AG08396 (cell line): ENCODE measurements at regions not wholly inside any gene's neighbourhood (a gene's known extent, or its start where the extent isn't known, plus 50 kb on each side); places are given as distances from the start of the nearest gene placed in this dataset.
"Not testable (repeated sequence)": the region's sequence is repeated elsewhere in the genome, so short reads cannot be mapped to it uniquely, and the experiment has no call there.

Experiments
- DNase-seq: peaks from one replicate; pipeline ENCODE4 v3.0.0; 2012; ENCODE audit warnings: low spot score, mixed read lengths

GRCh38 chr6:11409371-11409770, 128.2 kb upstream of the TMEM170B start:
- no peak for DNase-seq

- no peak for DNase-seq
Observed at GRCh38 chr6:11407414-11407813, 130.1 kb upstream of the TMEM170B start.

GRCh38 chr6:11404838-11405237, 132.7 kb upstream of the TMEM170B start:
- DNase-seq: no peak

DNA sequence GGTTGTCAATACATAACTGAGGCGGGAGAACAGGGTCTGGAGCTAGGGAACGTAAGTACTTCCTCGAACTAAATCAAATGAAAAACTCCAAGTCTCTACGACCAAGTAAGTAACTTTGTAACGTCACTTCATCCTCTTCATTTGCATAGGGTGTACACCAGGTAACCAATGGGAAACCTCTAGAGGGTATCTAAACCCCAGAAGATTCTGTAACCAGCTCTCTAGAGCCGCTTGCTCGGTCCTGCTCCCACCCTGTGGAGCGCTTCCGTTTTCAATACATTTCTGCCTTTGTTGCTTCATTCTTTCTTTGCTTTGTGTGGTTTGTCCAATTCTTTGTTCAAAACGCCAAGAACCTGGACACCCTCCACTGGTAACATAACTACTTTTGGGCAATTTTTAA, 133.5 kb upstream of the TMEM170B start:
- DNase-seq: no peak

DNA sequence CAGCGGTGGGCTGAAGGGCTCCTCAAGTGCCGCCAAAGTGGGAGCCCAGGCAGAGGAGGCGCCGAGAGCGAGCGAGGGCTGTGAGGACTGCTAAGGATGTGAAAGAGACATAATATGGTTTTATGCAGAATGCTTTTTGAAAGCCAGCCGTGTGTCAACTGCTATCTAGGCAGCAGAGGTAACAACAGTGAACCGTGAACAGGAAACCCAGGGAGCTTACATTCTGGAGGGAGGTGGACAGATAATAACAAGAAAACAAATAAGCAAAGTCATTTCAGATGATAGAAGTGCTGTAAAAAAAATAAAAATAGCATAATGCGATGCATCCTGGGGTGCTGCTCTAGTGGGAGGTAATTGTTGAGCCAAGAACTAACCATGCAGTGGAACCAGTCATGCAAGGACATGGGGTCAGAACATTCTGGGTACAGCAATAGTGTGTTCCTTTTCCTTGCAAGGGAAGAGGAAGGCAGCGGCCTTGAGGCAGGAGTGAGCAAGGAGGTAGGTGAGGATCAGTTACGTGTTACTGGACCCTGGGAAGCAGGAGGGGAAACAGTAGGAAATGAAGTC, 134.4 kb upstream of the TMEM170B start:
- no peak for DNase-seq

GRCh38 chr6:11402581-11402980, 135.0 kb upstream of the TMEM170B start:
- DNase-seq: not testable (repeated sequence)

GRCh38 chr6:11401954-11402353, 135.6 kb upstream of the TMEM170B start:
- not testable (repeated sequence) for DNase-seq

DNA sequence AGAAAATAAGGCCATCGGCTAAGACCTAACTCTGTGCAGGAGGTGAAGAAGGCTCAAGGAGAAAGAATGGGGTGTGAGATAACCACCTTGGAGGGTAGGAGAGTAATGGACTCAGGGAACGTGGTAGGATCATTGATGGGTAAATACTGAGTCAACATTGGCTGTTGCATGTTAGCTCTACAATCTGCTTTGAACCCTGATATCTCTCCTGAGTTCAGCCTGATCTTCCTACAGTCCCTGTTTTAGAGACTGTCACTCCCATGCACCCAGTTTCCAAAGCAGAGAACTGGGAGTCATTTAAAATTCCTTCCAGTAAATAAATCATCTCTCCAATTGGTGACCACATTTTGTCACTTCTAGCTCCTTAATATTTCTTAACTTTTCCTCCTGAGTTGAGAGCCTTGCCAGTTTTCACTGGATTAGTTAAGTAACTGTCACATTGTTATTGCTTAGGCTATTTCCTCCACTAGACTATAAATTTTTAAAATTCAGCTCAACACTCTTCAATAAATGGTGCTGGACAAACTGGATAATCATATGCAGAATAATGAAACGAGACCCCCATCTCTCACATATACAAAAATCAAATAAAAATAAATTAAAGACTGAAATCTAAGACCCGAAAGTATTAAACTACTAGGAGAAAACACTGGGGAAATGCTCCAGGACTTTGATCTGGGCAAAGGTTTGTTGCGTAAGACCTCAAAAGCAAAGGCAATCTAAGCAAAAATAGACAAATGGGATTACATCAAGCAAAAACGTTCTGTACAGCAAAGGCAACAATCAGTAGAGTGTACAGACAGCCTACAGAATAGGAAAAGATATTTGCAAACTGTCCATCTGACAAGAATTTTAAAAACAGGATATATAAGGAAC, 138.9 kb upstream of the TMEM170B start:
- DNase-seq: no peak

DNA sequence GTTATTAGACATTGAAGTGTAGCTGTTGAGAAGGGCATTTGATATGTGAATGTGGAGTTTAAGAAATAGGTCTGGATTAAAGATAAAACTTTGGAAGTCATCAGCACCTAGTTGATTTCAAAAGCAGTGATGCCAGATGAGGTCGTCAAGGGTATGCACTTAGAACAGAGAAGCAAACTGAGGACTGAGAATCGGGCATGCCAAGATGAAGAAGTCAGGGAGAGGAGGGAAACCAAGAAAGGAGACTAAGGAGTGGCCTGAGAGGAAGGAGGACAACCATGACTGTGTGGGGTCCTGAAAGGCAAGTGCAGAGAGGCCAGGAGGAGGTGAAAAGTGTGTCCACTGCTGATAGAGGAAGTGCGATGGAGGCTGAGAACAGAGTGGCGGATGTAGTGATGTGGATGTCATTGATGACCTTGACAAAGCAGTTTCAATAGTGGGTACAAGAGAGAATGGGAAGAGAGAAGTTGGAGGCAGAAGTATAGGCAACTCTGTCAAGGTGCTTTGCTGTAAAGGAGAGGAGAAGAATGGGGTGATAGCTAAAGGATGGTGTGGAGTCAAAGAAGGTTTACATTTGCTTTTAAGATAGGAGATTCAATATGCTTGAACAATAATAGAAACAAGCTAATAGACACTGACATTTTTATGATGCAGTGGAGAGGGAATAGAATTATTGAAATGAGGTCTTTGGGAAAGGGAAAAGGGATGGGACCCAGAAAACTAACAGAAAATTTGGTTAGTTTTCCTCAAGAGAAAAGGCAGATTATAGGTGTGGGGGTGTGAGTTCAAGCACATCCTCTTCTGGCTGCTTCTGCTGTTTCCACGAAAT, 139.7 kb upstream of the TMEM170B start:
- no peak for DNase-seq

GRCh38 chr6:11396860-11397259, 140.7 kb upstream of the TMEM170B start:
- DNase-seq: no peak

DNA sequence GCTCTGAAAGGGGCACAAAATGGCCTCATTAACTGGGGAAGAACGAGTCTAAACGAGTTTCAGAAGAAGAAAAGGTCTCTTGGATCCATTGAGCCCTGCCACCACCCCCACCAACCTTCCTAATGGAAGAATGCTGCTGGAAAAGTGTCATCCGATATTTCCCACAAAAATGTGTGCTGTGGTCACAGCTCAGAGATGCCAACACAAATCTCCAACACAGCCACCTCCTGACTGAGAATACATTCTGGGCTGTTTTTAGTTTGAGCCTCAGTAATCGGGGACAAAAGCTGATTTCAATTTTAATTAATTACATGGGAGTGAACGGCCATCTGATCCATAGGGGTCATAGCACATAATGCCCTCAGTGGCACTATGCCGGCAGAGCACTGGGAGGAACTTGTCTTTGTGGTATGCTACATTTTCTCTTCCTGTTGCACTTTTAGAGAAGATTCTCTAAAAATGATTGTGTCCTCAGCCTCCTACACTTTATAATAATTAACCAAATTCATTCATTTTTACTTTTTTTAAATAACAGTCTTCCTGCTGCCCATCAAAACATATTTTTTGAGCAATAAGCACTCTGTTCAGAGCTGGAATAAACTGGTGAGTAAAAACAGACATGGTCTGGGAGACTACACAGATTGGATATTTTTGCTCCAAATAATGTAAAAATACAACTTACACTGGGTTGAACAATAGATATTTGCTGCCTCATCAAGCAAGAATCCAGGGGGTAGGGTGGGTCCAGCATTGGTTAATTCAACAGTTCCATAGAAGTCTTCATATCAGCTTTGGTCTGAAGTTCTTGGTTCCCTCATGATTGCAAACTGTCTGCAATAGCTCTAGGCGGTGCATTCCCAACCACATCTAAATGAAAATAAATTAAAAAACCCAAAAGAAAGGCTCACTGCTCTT, 143.6 kb upstream of the TMEM170B start:
- peak; percentile 62 for DNase-seq

DNA sequence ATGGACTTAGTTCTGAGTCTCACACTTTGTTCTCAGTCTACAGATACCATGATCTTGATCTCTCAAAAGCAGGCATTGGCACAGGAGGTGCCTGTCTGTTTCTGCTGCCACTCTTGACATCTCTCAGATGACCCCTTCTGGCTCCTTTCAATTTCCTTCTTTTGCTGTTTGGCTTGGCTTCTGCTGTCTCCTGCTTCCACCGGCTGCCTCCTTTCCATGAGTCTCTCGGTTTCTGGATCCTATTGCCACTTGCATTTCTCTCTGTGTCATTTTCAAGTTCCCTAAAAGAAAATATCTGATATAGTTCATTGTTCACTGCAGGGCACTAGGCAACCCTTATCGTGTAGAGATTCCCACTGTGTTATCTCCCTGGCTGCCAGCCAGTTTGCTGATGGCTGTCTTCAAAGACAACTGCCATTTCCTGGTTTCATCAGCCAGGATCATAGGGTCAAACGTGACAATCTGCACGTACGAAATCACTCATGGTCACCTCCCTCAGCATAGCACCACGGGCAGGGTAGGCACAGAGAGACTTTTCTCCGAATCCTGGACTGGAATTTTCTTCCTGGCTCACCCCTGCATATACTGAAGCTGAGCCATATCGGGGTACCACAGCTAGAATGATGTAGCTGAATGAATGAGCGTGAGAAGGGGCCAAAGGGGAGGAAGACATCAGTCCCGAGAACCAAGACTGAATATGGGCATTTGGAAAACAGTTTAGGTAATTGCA, 144.6 kb upstream of the TMEM170B start:
- no peak for DNase-seq

DNA sequence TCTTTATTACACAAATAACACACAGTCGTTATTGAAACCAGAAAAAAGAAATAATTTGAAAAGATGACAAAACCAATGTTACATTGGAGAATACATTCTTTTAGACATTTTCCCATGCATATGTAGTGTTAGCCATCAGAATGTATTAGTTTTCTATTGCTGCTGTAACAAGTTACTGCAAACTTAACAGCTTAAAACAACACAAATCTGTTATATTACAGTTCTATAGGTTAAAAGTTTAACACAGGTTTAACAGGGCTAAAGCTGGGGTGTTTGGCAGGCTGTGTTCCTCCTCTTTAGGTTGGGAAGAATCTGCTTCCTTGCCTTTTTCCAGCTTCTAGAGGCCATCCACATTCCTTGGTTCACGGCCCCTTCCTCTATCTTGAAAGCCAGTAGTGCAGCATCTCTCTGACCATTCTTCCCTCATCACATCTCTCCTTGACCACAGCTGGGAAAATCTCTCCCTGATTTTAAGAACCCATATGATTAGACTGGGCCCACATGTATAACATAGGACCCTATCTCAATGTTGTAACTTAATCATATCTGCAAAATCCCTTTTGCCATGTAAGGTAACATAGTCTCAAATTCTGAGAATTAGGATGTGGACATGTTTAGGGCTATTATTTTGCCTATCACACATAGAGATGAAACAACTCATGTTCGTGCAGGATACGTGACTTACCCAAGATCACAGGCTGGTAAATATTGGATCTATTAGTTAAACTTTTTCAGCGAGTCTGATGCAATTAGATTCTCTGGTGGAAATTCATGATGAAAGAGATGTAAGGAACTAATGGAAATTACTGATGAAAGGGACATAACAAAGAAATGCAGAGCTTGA, 145.4 kb upstream of the TMEM170B start:
- DNase-seq: no peak

- DNase-seq: peak; percentile 40
Observed at GRCh38 chr6:11389977-11390376, 147.6 kb upstream of the TMEM170B start.

DNA sequence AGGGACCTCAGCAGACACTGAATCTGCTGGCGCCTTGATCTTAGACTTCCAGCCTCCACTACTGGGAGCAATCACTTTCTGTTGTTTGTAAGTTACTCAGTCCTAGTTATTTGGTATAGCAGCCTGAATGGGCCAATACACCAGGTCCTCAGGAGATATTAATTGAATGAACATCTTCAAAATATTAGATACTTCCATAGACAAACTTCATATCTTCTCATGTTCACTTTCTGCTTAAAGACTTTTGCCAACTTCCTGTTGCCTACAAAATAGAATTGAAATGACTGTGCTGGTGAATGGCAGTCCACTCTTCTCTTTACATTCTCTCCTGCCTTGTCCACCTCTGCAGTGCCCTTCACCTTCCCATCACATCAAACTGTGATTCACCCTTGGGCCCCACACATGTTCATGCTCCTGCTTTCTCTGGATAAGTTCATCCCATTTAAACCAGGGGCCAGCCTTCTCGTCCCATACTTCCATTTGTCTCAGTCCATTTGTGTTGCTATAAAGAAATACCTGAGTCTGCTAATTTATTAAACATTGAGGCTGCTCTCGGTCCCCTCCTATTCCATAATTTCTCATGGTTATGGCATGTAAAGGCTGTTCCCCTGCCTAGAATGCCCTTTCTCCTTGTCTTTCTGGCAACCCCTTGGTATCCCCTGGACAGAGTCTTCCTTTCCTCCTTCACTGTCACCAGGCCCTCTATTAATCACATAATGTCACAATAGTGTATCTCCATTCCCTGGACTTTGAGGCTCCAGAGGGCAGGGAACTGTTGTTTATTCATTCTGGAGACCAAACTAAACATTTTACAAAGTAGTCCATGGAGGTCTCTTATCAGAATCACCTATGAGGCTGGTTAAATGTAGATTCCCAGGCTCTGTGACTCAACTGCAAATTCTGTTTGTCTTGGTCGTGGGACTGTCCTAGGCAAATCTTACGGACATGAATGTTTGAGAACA, 148.3 kb upstream of the TMEM170B start:
- no peak for DNase-seq

DNA sequence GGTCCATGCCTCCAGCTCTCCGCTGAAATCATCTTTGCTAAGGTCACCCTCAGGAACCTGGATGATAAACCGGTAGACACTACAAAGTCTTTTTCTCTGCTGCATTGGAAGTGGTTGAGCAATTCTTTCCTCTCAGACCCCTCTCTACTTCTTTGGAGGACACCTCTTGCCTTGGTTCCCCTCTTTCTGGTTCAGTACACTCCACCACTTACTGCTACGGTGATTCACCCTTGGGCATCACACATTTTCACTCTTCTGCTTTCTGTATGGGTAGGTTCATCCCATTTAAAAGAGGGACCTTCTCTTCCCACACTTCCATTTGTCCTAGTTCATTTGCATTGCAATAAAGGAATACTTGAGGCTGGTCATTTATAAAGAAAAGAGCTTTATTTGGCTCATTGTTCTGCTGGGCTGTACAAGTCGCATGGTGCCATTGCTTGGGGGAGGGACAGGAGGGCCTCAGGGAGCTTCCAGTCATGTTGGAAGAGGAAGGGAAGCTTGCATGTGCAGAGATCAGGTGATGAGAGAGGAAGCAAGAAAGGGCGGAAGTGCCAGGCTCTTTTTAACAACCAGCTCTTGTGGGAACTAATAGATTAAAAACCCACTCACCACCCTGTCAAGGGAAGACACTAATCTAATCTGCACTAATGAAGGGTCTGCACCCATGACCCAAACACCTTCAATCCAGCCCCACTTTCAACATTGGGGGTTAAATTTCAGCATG, 149.7 kb upstream of the TMEM170B start:
- DNase-seq: no peak

DNA sequence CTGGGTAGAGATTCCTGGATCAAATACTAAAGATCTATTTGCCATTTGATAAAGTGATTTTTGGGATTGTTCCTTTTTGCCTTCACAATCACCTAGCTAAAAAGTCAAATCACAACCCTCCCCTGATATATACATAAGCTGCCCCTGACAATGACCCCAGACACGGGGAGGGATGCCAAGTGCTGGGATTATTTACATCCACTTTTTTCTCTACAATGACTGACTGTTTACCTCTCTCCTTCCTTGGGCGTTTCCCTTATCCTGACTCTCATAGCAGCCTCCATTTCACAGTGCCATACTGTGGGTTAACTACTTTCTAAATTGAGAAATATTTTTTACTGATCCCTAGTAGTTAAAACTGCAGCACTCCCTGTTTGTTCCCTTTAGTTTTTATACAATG, 150.8 kb upstream of the TMEM170B start:
- DNase-seq: no peak

- no peak for DNase-seq
Observed at GRCh38 chr6:11386323-11386722, 151.2 kb upstream of the TMEM170B start.
